CD8-positive, alpha-beta memory T cell (primary cell): ENCODE measurements at regions not wholly inside any gene's neighbourhood (a gene's known extent, or its start where the extent isn't known, plus 50 kb on each side); places are given as distances from the start of the nearest gene placed in this dataset.

Experiments
- CTCF ChIA-PET: fragments of 350-600 bp; sonication (Branson Sonifier 250); formaldehyde crosslinking; loops from one replicate; lab custom pipeline; 2021; ENCODE audit warnings: antibody characterized with exemption; lab: Charles Lee
- POLR2A ChIA-PET: fragments of 350-600 bp; sonication (Branson Sonifier 250); formaldehyde crosslinking; loops from one replicate; lab custom pipeline; 2021; ENCODE audit warnings: antibody characterized with exemption; lab: Charles Lee
- DNase-seq, 5 donors: peaks; one replicate each; pipeline versions ENCODE4 v3.0.0 to v3.0.0-alpha.2; 2020 to 2022; ENCODE audit warnings: mixed read lengths in 1 of 5
- H3K27ac ChIP-seq: one replicate; pipeline ENCODE4 v1.7.0; 2013; ENCODE audit warnings: low read depth, mild to moderate bottlenecking, low read length, moderate library complexity
- H3K27me3 ChIP-seq: 2 replicates; pipeline ENCODE4 v1.7.0; 2013; ENCODE audit warnings: low read length, mild to moderate bottlenecking; ENCODE audit not compliant: insufficient read depth, poor library complexity, severe bottlenecking
- H3K36me3 ChIP-seq: 2 replicates; pipeline ENCODE4 v1.7.0; 2013; ENCODE audit warnings: mild to moderate bottlenecking, low read length, moderate library complexity; ENCODE audit not compliant: insufficient read depth
- H3K4me1 ChIP-seq: 2 replicates; pipeline ENCODE4 v1.7.0; 2013; ENCODE audit warnings: mild to moderate bottlenecking, low read length, moderate library complexity; ENCODE audit not compliant: insufficient read depth
- H3K4me3 ChIP-seq: 2 replicates; pipeline ENCODE4 v1.7.0; 2013; ENCODE audit warnings: mild to moderate bottlenecking, low read length
- H3K9me3 ChIP-seq: 2 replicates; pipeline ENCODE4 v1.7.0; 2013; ENCODE audit warnings: mild to moderate bottlenecking, low read length
- H3K27ac Mint-ChIP-seq, 8 donors: one replicate each; pipeline ENCODE4 v1.8.0; 2020 to 2021; ENCODE audit warnings: mixed read lengths in 8 of 8, mild to moderate bottlenecking in 6 of 8, inconsistent platforms in 3 of 8, moderate library complexity in 3 of 8
- H3K27me3 Mint-ChIP-seq, 2 donors: one replicate each; pipeline ENCODE4 v1.8.0; 2020 to 2021; ENCODE audit warnings: mixed read lengths in 2 of 2, mild to moderate bottlenecking in 1 of 2, moderate library complexity in 1 of 2
- H3K36me3 Mint-ChIP-seq, 3 donors: one replicate each; pipeline ENCODE4 v1.8.0; 2020 to 2021; ENCODE audit warnings: mixed read lengths in 3 of 3, inconsistent platforms in 1 of 3, mild to moderate bottlenecking in 1 of 3
- H3K4me1 Mint-ChIP-seq, 3 donors: one replicate each; pipeline ENCODE4 v1.8.0; 2020 to 2021; ENCODE audit warnings: mixed read lengths in 3 of 3, inconsistent platforms in 1 of 3, mild to moderate bottlenecking in 1 of 3
- H3K4me3 Mint-ChIP-seq, 7 donors: one replicate each; pipeline ENCODE4 v1.8.0; 2020 to 2021; ENCODE audit warnings: mixed read lengths in 7 of 7, mild to moderate bottlenecking in 6 of 7, moderate library complexity in 4 of 7, inconsistent platforms in 2 of 7
- H3K9me3 Mint-ChIP-seq, 5 donors: one replicate each; pipeline ENCODE4 v1.8.0; 2020 to 2022; ENCODE audit warnings: mixed read lengths in 5 of 5, mild to moderate bottlenecking in 3 of 5, moderate library complexity in 2 of 5, inconsistent platforms in 1 of 5

GRCh38 chr14:99009871-99010270 is 262.1 kb downstream of the BCL11B start:
- Histone ChIP-seq H3K27me3 (no peaks in the 10 kb centered on the region), H3K27ac (no peak overlapping the region), H3K9me3 (no peaks in the 10 kb centered on the region), H3K36me3 (no peaks in the 10 kb centered on the region), H3K4me1 (no peaks in the 10 kb centered on the region), H3K4me3 (no peak overlapping the region)
- H3K4me1 Mint-ChIP-seq, result peaks cover 9 to 23% (median 13%) of the 10 kb centered on the region in 3 donors
- POLR2A ChIA-PET, result no interaction called here
- peak overlapping the region in 4 of 8 donors; percentile 14 to 79 (median 46) for H3K27ac Mint-ChIP-seq
- H3K4me3 Mint-ChIP-seq, result peak overlapping the region in 2 of 7 donors; percentile 26 to 72
- DNase-seq, result peak in 1 of 5 donors; percentile 31
- CTCF ChIA-PET, result no interaction called here
- no peaks in the 10 kb centered on the region for H3K9me3 Mint-ChIP-seq
- H3K36me3 Mint-ChIP-seq, result no peaks in the 10 kb centered on the region
- H3K27me3 Mint-ChIP-seq, result peaks cover 0 to 2% of the 10 kb centered on the region in 2 donors

GRCh38 chr14:99011385-99011784 is 260.6 kb downstream of the BCL11B start:
- no peaks in the 10 kb centered on the region for H3K36me3 Mint-ChIP-seq
- Histone ChIP-seq H3K4me1 (no peaks in the 10 kb centered on the region), H3K4me3 (no peak overlapping the region), H3K9me3 (no peaks in the 10 kb centered on the region), H3K27ac (no peak overlapping the region), H3K36me3 (no peaks in the 10 kb centered on the region), H3K27me3 (no peaks in the 10 kb centered on the region)
- H3K4me3 Mint-ChIP-seq, result no peak overlapping the region
- H3K27me3 Mint-ChIP-seq, result peaks cover 0 to 2% of the 10 kb centered on the region in 2 donors
- H3K9me3 Mint-ChIP-seq, result no peaks in the 10 kb centered on the region
- CTCF ChIA-PET, result no interaction called here
- H3K4me1 Mint-ChIP-seq, result peaks cover 9 to 23% (median 13%) of the 10 kb centered on the region in 3 donors
- POLR2A ChIA-PET, result no interaction called here
- no peak for DNase-seq
- peak overlapping the region in 1 of 8 donors; percentile 15 for H3K27ac Mint-ChIP-seq

GRCh38 chr14:99012703-99013102 is 259.3 kb downstream of the BCL11B start:
- ChIA-PET POLR2A (no interaction called here), CTCF (no interaction called here)
- no peak overlapping the region for H3K27ac ChIP-seq
- no peaks in the 10 kb centered on the region for H3K9me3 ChIP-seq
- Mint-ChIP-seq H3K4me3 (no peak overlapping the region), H3K4me1 (peaks cover 9 to 23% (median 13%) of the 10 kb centered on the region in 3 donors), H3K27me3 (peaks cover 0 to 2% of the 10 kb centered on the region in 2 donors), H3K36me3 (no peaks in the 10 kb centered on the region), H3K27ac (no peak overlapping the region), H3K9me3 (no peaks in the 10 kb centered on the region)
- no peaks in the 10 kb centered on the region for H3K4me1 ChIP-seq
- no peaks in the 10 kb centered on the region for H3K36me3 ChIP-seq
- DNase-seq, result no peak
- H3K4me3 ChIP-seq, result no peak overlapping the region
- no peaks in the 10 kb centered on the region for H3K27me3 ChIP-seq

GRCh38 chr14:99015833-99016232 is 256.2 kb downstream of the BCL11B start:
- Mint-ChIP-seq H3K9me3 (no peaks in the 10 kb centered on the region), H3K27ac (no peak overlapping the region), H3K4me3 (no peak overlapping the region), H3K36me3 (no peaks in the 10 kb centered on the region), H3K27me3 (no peaks in the 10 kb centered on the region), H3K4me1 (peaks cover 11 to 19% (median 12%) of the 10 kb centered on the region in 3 donors)
- no peak for DNase-seq
- Histone ChIP-seq H3K27me3 (no peaks in the 10 kb centered on the region), H3K36me3 (no peaks in the 10 kb centered on the region), H3K4me3 (no peak overlapping the region), H3K9me3 (no peaks in the 10 kb centered on the region), H3K4me1 (no peaks in the 10 kb centered on the region), H3K27ac (no peak overlapping the region)
- ChIA-PET CTCF (no interaction called here), POLR2A (no interaction called here)

GRCh38 chr14:99023371-99023770 is 248.6 kb downstream of the BCL11B start:
- no peak overlapping the region for H3K4me3 ChIP-seq
- no peak overlapping the region for H3K27ac Mint-ChIP-seq
- ChIA-PET POLR2A (interaction anchor here (0.6 kb wide), 1 partner anchor 1805 kb away, joined by 3 read pairs; no protein-coding TSS in a partner anchor), CTCF (no interaction called here)
- no peaks in the 10 kb centered on the region for H3K4me1 ChIP-seq
- no peak overlapping the region for H3K4me3 Mint-ChIP-seq
- peaks cover 0 to 4% (median 0%) of the 10 kb centered on the region in 3 donors for H3K36me3 Mint-ChIP-seq
- H3K27me3 Mint-ChIP-seq, result no peaks in the 10 kb centered on the region
- H3K27me3 ChIP-seq, result no peaks in the 10 kb centered on the region
- DNase-seq, result no peak
- no peaks in the 10 kb centered on the region for H3K9me3 Mint-ChIP-seq
- no peaks in the 10 kb centered on the region for H3K9me3 ChIP-seq
- no peaks in the 10 kb centered on the region for H3K36me3 ChIP-seq
- peaks cover 27 to 41% (median 40%) of the 10 kb centered on the region in 3 donors for H3K4me1 Mint-ChIP-seq
- H3K27ac ChIP-seq, result no peak overlapping the region

GRCh38 chr14:99024926-99025325 is 247.1 kb downstream of the BCL11B start:
- Histone ChIP-seq H3K27ac (no peak overlapping the region), H3K36me3 (no peaks in the 10 kb centered on the region), H3K4me1 (no peaks in the 10 kb centered on the region), H3K27me3 (no peaks in the 10 kb centered on the region), H3K4me3 (no peak overlapping the region), H3K9me3 (no peaks in the 10 kb centered on the region)
- H3K27me3 Mint-ChIP-seq, result no peaks in the 10 kb centered on the region
- H3K27ac Mint-ChIP-seq, result no peak overlapping the region
- peaks cover 0 to 4% (median 0%) of the 10 kb centered on the region in 3 donors for H3K36me3 Mint-ChIP-seq
- DNase-seq, result no peak
- CTCF ChIA-PET, result no interaction called here
- no peaks in the 10 kb centered on the region for H3K9me3 Mint-ChIP-seq
- POLR2A ChIA-PET, result no interaction called here
- no peak overlapping the region for H3K4me3 Mint-ChIP-seq
- H3K4me1 Mint-ChIP-seq, result peaks cover 27 to 39% (median 38%) of the 10 kb centered on the region in 3 donors

- Mint-ChIP-seq H3K9me3 (no peaks in the 10 kb centered on the region), H3K4me1 (peaks cover 23 to 35% (median 33%) of the 10 kb centered on the region in 3 donors), H3K4me3 (no peak overlapping the region), H3K27me3 (no peaks in the 10 kb centered on the region), H3K27ac (no peak overlapping the region), H3K36me3 (peaks cover 0 to 4% (median 0%) of the 10 kb centered on the region in 3 donors)
- ChIA-PET CTCF (no interaction called here), POLR2A (no interaction called here)
- Histone ChIP-seq H3K36me3 (no peaks in the 10 kb centered on the region), H3K4me3 (no peak overlapping the region), H3K4me1 (no peaks in the 10 kb centered on the region), H3K9me3 (no peaks in the 10 kb centered on the region), H3K27me3 (no peaks in the 10 kb centered on the region), H3K27ac (no peak overlapping the region)
- no peak for DNase-seq
Observed at GRCh38 chr14:99025418-99025817, 246.6 kb downstream of the BCL11B start.

GRCh38 chr14:99026471-99026870 is 245.5 kb downstream of the BCL11B start:
- peak overlapping the region in 1 of 7 donors; percentile 55 for H3K4me3 Mint-ChIP-seq
- peaks cover 15 to 24% (median 22%) of the 10 kb centered on the region in 3 donors for H3K4me1 Mint-ChIP-seq
- Histone ChIP-seq H3K36me3 (no peaks in the 10 kb centered on the region), H3K9me3 (no peaks in the 10 kb centered on the region), H3K27ac (no peak overlapping the region), H3K4me3 (no peak overlapping the region), H3K4me1 (no peaks in the 10 kb centered on the region), H3K27me3 (no peaks in the 10 kb centered on the region)
- no peak for DNase-seq
- H3K9me3 Mint-ChIP-seq, result no peaks in the 10 kb centered on the region
- peak overlapping the region in 1 of 8 donors; percentile 71 for H3K27ac Mint-ChIP-seq
- ChIA-PET CTCF (no interaction called here), POLR2A (no interaction called here)
- no peaks in the 10 kb centered on the region for H3K27me3 Mint-ChIP-seq
- peaks cover 0 to 3% (median 0%) of the 10 kb centered on the region in 3 donors for H3K36me3 Mint-ChIP-seq
